ENCODE measurements at regions not wholly inside any gene's neighbourhood (a gene's known extent, or its start where the extent isn't known, plus 50 kb on each side); places are given as distances from the start of the nearest gene placed in this dataset.

DNA sequence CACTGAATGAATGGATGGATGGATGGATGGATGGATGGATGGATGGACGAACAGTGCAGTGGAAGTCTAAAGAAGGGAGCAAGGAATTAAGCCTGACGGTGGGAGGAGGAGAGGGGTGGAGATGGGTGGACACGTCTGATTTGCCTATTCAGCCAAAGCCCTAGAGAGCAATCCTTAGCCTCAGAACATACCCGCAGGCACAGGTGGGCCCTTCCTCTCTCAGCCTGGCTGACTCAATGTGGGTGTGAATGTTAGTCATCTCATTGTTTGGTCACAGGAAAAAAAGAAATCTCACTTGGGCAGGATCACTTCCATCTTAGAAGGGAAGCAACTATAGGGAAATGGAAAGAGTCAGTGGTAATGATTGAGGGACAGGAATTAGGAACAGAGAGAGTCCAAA, 165.9 kb downstream of the PJA1 start:
- H3K14ac ChIP-seq (ENCODE audit: low read length), result no peak overlapping the region
- no peak overlapping the region for H2BK5ac ChIP-seq (ENCODE audit: low read length)
- H2AK5ac ChIP-seq (ENCODE audit: low read depth, low read length), result no peak overlapping the region
- H2AFZ ChIP-seq (ENCODE audit: low read length), result no peak overlapping the region
- H2BK15ac ChIP-seq (ENCODE audit: low read length), result no peak overlapping the region
- H4K91ac ChIP-seq (ENCODE audit: low read depth, low read length, poor library complexity), result no peak overlapping the region
- H3K4me2 ChIP-seq (ENCODE audit: insufficient read depth, low read length, poor library complexity, severe bottlenecking), result no peak overlapping the region
- no peak overlapping the region for H2BK120ac ChIP-seq (ENCODE audit: low read depth, low read length)
- no peak overlapping the region for H3K4me3 ChIP-seq (ENCODE audit: low read length in 2 of 2)
- no peak for DNase-seq (ENCODE audit: low spot score)
- no peak overlapping the region for H3K9ac ChIP-seq (ENCODE audit: low read depth, low read length, poor library complexity)
- H3K18ac ChIP-seq (ENCODE audit: low read length), result no peak overlapping the region
- H3K27me3 ChIP-seq (ENCODE audit: control insufficient read depth in 3 of 3, insufficient read depth in 3 of 3, low read depth in 1 of 3, low read length in 3 of 3), result peaks cover 0 to 21% (median 0%) of the 10 kb centered on the region in 3 experiments
- no peaks in the 10 kb centered on the region for H3K9me3 ChIP-seq (replicated peaks in 1 of 2; ENCODE audit: control insufficient read depth in 2 of 2, insufficient read depth in 1 of 2, low read depth in 1 of 2, low read length in 2 of 2)
- WGBS, 2 donors (ENCODE audit: extremely low coverage in 2 of 2, insufficient read length in 2 of 2, insufficient replicate concordance in 1 of 2), result no CpG with 5 or more reads among the region's 4 CpGs
- H3K79me1 ChIP-seq (ENCODE audit: low read depth, low read length), result no peaks in the 10 kb centered on the region
- H3K27ac ChIP-seq (replicated peaks; ENCODE audit: low read length), result no peak overlapping the region
- H4K8ac ChIP-seq (ENCODE audit: low read depth, low read length), result no peak overlapping the region
- no peaks in the 10 kb centered on the region for H3K36me3 ChIP-seq (replicated peaks in 1 of 2; ENCODE audit: control insufficient read depth in 2 of 2, insufficient read depth in 2 of 2, low read length in 2 of 2)
- H3K4me1 ChIP-seq (ENCODE audit: control insufficient read depth in 2 of 2, insufficient read depth in 1 of 2, low read depth in 1 of 2, low read length in 2 of 2), result peaks cover 0 to 7% of the 10 kb centered on the region in 2 donors
- H3K4ac ChIP-seq (ENCODE audit: low read length), result no peak overlapping the region
- no peak overlapping the region for H3K23ac ChIP-seq (ENCODE audit: low read depth, low read length, poor library complexity)
- no peak overlapping the region for H2BK12ac ChIP-seq (ENCODE audit: low read length)

DNA sequence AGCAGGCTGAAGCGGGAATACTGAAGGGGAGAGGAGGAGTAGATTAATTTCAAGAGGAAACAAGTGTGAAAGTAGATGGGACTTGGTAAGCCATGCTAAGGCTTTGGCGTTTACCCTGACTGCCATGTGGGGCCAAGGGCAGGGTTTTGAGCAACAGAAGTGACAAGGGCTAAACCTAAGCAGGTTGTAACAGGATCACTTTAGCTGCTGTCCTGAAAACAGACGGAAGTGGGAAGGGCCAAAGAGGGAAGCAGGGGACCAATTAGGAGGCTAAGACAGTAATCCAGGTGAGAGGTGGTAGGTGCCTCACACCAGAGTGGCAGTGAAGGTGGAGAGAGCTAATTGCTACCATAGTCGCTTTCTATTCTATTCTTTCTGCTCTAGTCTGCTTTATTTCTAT, 166.5 kb downstream of the PJA1 start:
- Histone ChIP-seq H2BK5ac (ENCODE audit: low read length) (no peak overlapping the region), H2AK5ac (ENCODE audit: low read depth, low read length) (no peak overlapping the region), H2BK15ac (ENCODE audit: low read length) (no peak overlapping the region), H2BK120ac (ENCODE audit: low read depth, low read length) (no peak overlapping the region), H3K23ac (ENCODE audit: low read depth, low read length, poor library complexity) (no peak overlapping the region), H4K91ac (ENCODE audit: low read depth, low read length, poor library complexity) (no peak overlapping the region), H3K14ac (ENCODE audit: low read length) (no peak overlapping the region), H3K27me3 (ENCODE audit: control insufficient read depth in 3 of 3, insufficient read depth in 3 of 3, low read depth in 1 of 3, low read length in 3 of 3) (peaks cover 0 to 23% (median 0%) of the 10 kb centered on the region in 3 experiments), H3K79me1 (ENCODE audit: low read depth, low read length) (no peaks in the 10 kb centered on the region), H2AFZ (ENCODE audit: low read length) (no peak overlapping the region), H3K4ac (ENCODE audit: low read length) (no peak overlapping the region), H3K27ac (replicated peaks; ENCODE audit: low read length) (no peak overlapping the region), H4K8ac (ENCODE audit: low read depth, low read length) (no peak overlapping the region), H3K36me3 (replicated peaks in 1 of 2; ENCODE audit: control insufficient read depth in 2 of 2, insufficient read depth in 2 of 2, low read length in 2 of 2) (no peaks in the 10 kb centered on the region), H3K4me3 (ENCODE audit: low read length in 2 of 2) (no peak overlapping the region), H3K18ac (ENCODE audit: low read length) (no peak overlapping the region), H3K9ac (ENCODE audit: low read depth, low read length, poor library complexity) (no peak overlapping the region), H3K4me2 (ENCODE audit: insufficient read depth, low read length, poor library complexity, severe bottlenecking) (no peak overlapping the region), H3K4me1 (ENCODE audit: control insufficient read depth in 2 of 2, insufficient read depth in 1 of 2, low read depth in 1 of 2, low read length in 2 of 2) (peaks cover 0 to 7% of the 10 kb centered on the region in 2 donors), H2BK12ac (ENCODE audit: low read length) (no peak overlapping the region), H3K9me3 (replicated peaks in 1 of 2; ENCODE audit: control insufficient read depth in 2 of 2, insufficient read depth in 1 of 2, low read depth in 1 of 2, low read length in 2 of 2) (no peaks in the 10 kb centered on the region)
- WGBS, 2 donors (ENCODE audit: extremely low coverage in 2 of 2, insufficient read length in 2 of 2, insufficient replicate concordance in 1 of 2), result no CpG with 5 or more reads among the region's 4 CpGs
- DNase-seq (ENCODE audit: low spot score), result no peak

DNA sequence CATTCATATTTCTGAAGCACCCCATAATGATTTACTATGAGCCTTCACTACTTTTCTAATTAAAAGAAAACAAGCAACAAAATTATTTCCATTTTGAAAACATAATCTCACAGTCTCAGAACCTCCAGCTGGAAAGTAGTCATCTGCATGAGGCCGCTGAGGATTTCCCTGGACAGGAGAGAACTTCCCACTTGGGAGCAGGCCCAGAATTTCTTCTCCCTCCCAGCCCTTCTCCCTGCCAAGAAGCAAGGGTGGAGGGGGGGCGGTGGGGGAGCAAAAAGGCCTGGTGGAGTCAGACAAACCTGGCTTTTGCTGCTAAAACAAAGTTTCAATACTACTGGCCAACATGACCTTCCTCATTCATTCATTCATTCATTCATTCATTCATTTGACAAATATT, 167.3 kb downstream of the PJA1 start:
- H3K27ac ChIP-seq (replicated peaks; ENCODE audit: low read length), result no peak overlapping the region
- peaks cover 0 to 7% of the 10 kb centered on the region in 2 donors for H3K4me1 ChIP-seq (ENCODE audit: control insufficient read depth in 2 of 2, insufficient read depth in 1 of 2, low read depth in 1 of 2, low read length in 2 of 2)
- H4K8ac ChIP-seq (ENCODE audit: low read depth, low read length), result no peak overlapping the region
- no peak overlapping the region for H2AK5ac ChIP-seq (ENCODE audit: low read depth, low read length)
- no peak overlapping the region for H3K23ac ChIP-seq (ENCODE audit: low read depth, low read length, poor library complexity)
- no peak overlapping the region for H2BK12ac ChIP-seq (ENCODE audit: low read length)
- H3K27me3 ChIP-seq (ENCODE audit: control insufficient read depth in 3 of 3, insufficient read depth in 3 of 3, low read depth in 1 of 3, low read length in 3 of 3), result peaks cover 0 to 23% (median 0%) of the 10 kb centered on the region in 3 experiments
- no peaks in the 10 kb centered on the region for H3K9me3 ChIP-seq (replicated peaks in 1 of 2; ENCODE audit: control insufficient read depth in 2 of 2, insufficient read depth in 1 of 2, low read depth in 1 of 2, low read length in 2 of 2)
- no peak overlapping the region for H2BK120ac ChIP-seq (ENCODE audit: low read depth, low read length)
- H3K36me3 ChIP-seq (replicated peaks in 1 of 2; ENCODE audit: control insufficient read depth in 2 of 2, insufficient read depth in 2 of 2, low read length in 2 of 2), result no peaks in the 10 kb centered on the region
- no peak overlapping the region for H3K4me3 ChIP-seq (ENCODE audit: low read length in 2 of 2)
- H3K14ac ChIP-seq (ENCODE audit: low read length), result no peak overlapping the region
- no peak overlapping the region for H3K4ac ChIP-seq (ENCODE audit: low read length)
- WGBS, 2 donors (ENCODE audit: extremely low coverage in 2 of 2, insufficient read length in 2 of 2, insufficient replicate concordance in 1 of 2), result no CpG with 5 or more reads among the region's 2 CpGs
- H2BK5ac ChIP-seq (ENCODE audit: low read length), result no peak overlapping the region
- no peak overlapping the region for H3K9ac ChIP-seq (ENCODE audit: low read depth, low read length, poor library complexity)
- no peak overlapping the region for H4K91ac ChIP-seq (ENCODE audit: low read depth, low read length, poor library complexity)
- no peak overlapping the region for H2BK15ac ChIP-seq (ENCODE audit: low read length)
- no peak for DNase-seq (ENCODE audit: low spot score)
- no peak overlapping the region for H3K4me2 ChIP-seq (ENCODE audit: insufficient read depth, low read length, poor library complexity, severe bottlenecking)
- no peaks in the 10 kb centered on the region for H3K79me1 ChIP-seq (ENCODE audit: low read depth, low read length)
- no peak overlapping the region for H3K18ac ChIP-seq (ENCODE audit: low read length)
- no peak overlapping the region for H2AFZ ChIP-seq (ENCODE audit: low read length)

DNA sequence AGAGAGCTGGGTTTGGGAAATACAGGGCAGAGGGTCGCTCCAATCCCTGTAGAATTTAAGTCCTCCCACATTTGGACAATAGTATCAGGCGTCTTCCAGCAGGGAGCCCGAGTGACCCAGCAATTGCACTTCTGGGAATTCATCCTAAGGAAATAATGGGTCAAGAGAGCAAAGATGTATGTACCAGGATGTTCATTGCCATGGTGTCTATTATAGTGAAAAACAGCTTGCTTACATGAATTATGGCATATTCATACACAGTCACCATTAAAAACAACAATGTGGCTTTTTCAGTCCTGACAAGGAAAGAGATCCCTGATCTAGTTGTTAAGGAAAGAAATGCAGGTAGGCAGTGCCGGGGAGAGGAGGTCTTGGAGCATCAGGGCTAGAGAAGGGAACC, 167.7 kb downstream of the PJA1 start:
- Histone ChIP-seq H3K79me1 (ENCODE audit: low read depth, low read length) (no peaks in the 10 kb centered on the region), H3K4ac (ENCODE audit: low read length) (no peak overlapping the region), H2BK12ac (ENCODE audit: low read length) (no peak overlapping the region), H2AK5ac (ENCODE audit: low read depth, low read length) (no peak overlapping the region), H3K4me2 (ENCODE audit: insufficient read depth, low read length, poor library complexity, severe bottlenecking) (no peak overlapping the region), H3K9me3 (replicated peaks in 1 of 2; ENCODE audit: control insufficient read depth in 2 of 2, insufficient read depth in 1 of 2, low read depth in 1 of 2, low read length in 2 of 2) (no peaks in the 10 kb centered on the region), H3K23ac (ENCODE audit: low read depth, low read length, poor library complexity) (no peak overlapping the region), H3K27me3 (ENCODE audit: control insufficient read depth in 3 of 3, insufficient read depth in 3 of 3, low read depth in 1 of 3, low read length in 3 of 3) (peaks cover 0 to 24% (median 0%) of the 10 kb centered on the region in 3 experiments), H2AFZ (ENCODE audit: low read length) (no peak overlapping the region), H3K9ac (ENCODE audit: low read depth, low read length, poor library complexity) (no peak overlapping the region), H3K36me3 (replicated peaks in 1 of 2; ENCODE audit: control insufficient read depth in 2 of 2, insufficient read depth in 2 of 2, low read length in 2 of 2) (no peaks in the 10 kb centered on the region), H4K8ac (ENCODE audit: low read depth, low read length) (no peak overlapping the region), H3K27ac (replicated peaks; ENCODE audit: low read length) (no peak overlapping the region), H3K4me1 (ENCODE audit: control insufficient read depth in 2 of 2, insufficient read depth in 1 of 2, low read depth in 1 of 2, low read length in 2 of 2) (peaks cover 0 to 7% of the 10 kb centered on the region in 2 donors), H3K14ac (ENCODE audit: low read length) (no peak overlapping the region), H3K4me3 (ENCODE audit: low read length in 2 of 2) (no peak overlapping the region), H2BK120ac (ENCODE audit: low read depth, low read length) (no peak overlapping the region), H2BK5ac (ENCODE audit: low read length) (no peak overlapping the region), H2BK15ac (ENCODE audit: low read length) (no peak overlapping the region), H3K18ac (ENCODE audit: low read length) (no peak overlapping the region), H4K91ac (ENCODE audit: low read depth, low read length, poor library complexity) (no peak overlapping the region)
- DNase-seq (ENCODE audit: low spot score), result no peak
- no CpG with 5 or more reads among the region's 4 CpGs for WGBS, 2 donors (ENCODE audit: extremely low coverage in 2 of 2, insufficient read length in 2 of 2, insufficient replicate concordance in 1 of 2)

Data from neuronal stem cell (in vitro differentiated cells).